HEK293 (cell line): ENCODE measurements at regions not wholly inside any gene's neighbourhood (a gene's known extent, or its start where the extent isn't known, plus 50 kb on each side); places are given as distances from the start of the nearest gene placed in this dataset.

Experiments
- ELK4 ChIP-seq: IDR thresholded peaks from 2 replicates; pipeline ENCODE4 v1.6.1; 2011; ENCODE audit warnings: mild to moderate bottlenecking, low read depth, low read length, borderline replicate concordance
- PRDM1 ChIP-seq: fragments of 450-650 bp; formaldehyde crosslinking; IDR thresholded peaks from 2 replicates; pipeline ENCODE4; 2016; ENCODE audit warnings: missing biosample characterization, missing genetic modification characterization
- ZEB2 ChIP-seq: fragments of 450-650 bp; formaldehyde crosslinking; IDR thresholded peaks from 2 replicates; pipeline ENCODE4 v1.5.1; 2016; ENCODE audit warnings: missing biosample characterization, missing genetic modification characterization
- ZNF341 ChIP-seq: fragments of 450-650 bp; formaldehyde crosslinking; IDR thresholded peaks from 2 replicates; pipeline ENCODE4; 2016; ENCODE audit warnings: low read depth, missing biosample characterization, missing genetic modification characterization
- ZSCAN30 ChIP-seq: fragments of 450-650 bp; IDR thresholded peaks from 2 replicates; pipeline ENCODE4 v1.5.1; 2018; ENCODE audit warnings: missing biosample characterization, mild to moderate bottlenecking, missing genetic modification characterization, moderate library complexity
- ZSCAN4 ChIP-seq: fragments of 450-650 bp; formaldehyde crosslinking; IDR thresholded peaks from 2 replicates; pipeline ENCODE4 v1.5.1; 2017; ENCODE audit warnings: missing biosample characterization, missing genetic modification characterization
- TF ChIP-seq, protein P1 (sequence below): fragments of 450-650 bp; formaldehyde crosslinking; IDR thresholded peaks from 2 replicates; pipeline ENCODE4 v1.5.1; 2016; ENCODE audit warnings: missing biosample characterization, missing genetic modification characterization
- TF ChIP-seq, protein P2 (sequence below): fragments of 450-650 bp; formaldehyde crosslinking; IDR thresholded peaks from 2 replicates; pipeline ENCODE4 v1.5.1; 2016; ENCODE audit warnings: missing biosample characterization, missing genetic modification characterization

- TF ChIP-seq, protein P1, sequence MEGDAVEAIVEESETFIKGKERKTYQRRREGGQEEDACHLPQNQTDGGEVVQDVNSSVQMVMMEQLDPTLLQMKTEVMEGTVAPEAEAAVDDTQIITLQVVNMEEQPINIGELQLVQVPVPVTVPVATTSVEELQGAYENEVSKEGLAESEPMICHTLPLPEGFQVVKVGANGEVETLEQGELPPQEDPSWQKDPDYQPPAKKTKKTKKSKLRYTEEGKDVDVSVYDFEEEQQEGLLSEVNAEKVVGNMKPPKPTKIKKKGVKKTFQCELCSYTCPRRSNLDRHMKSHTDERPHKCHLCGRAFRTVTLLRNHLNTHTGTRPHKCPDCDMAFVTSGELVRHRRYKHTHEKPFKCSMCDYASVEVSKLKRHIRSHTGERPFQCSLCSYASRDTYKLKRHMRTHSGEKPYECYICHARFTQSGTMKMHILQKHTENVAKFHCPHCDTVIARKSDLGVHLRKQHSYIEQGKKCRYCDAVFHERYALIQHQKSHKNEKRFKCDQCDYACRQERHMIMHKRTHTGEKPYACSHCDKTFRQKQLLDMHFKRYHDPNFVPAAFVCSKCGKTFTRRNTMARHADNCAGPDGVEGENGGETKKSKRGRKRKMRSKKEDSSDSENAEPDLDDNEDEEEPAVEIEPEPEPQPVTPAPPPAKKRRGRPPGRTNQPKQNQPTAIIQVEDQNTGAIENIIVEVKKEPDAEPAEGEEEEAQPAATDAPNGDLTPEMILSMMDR: no peak
- TF ChIP-seq ELK4 (no peak), ZSCAN30 (tag by site-specific recombination) (no peak), PRDM1 (tag by site-specific recombination) (no peak), ZNF341 (tag by site-specific recombination) (no peak), ZSCAN4 (no peak), ZEB2 (tag by site-specific recombination) (no peak)
- TF ChIP-seq, protein P2, sequence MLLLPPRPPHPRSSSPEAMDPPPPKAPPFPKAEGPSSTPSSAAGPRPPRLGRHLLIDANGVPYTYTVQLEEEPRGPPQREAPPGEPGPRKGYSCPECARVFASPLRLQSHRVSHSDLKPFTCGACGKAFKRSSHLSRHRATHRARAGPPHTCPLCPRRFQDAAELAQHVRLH: no peak
Observed at GRCh38 chr4:22637306-22637705, 55.4 kb upstream of the GBA3 start.
